Erythroblast (primary cell): ENCODE measurements at regions not wholly inside any gene's neighbourhood (a gene's known extent, or its start where the extent isn't known, plus 50 kb on each side); places are given as distances from the start of the nearest gene placed in this dataset.

ENCODE experiments used
- GATA1 ChIP-seq: IDR thresholded peaks from 2 replicates; pipeline ENCODE4 v1.6.1; 2011; ENCODE audit warnings: low read depth, mild to moderate bottlenecking, control low read depth, low read length, moderate library complexity
- POLR2A ChIP-seq: IDR thresholded peaks from 2 replicates; pipeline ENCODE4 v1.6.1; 2011; ENCODE audit warnings: mild to moderate bottlenecking, low read length

DNA sequence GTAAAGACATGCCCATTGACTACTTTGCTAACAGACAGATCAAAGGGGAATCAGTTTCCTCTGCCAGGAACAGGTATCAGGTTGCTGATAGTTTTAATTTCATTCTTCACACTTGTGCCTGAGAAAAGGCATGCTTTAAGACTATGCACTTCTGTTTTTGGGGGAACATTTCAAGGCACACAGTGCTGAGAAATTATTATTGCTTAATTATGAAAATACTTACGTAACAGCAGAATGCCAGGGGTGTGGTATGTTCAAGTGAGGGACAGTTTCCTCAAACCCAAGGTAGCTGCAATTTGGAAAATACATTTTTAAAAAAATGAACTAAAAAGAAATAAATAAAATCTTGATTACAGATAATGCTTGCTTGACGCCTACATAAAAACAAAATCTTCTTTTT, 1746.1 kb upstream of the PIK3C3 start:
- TF ChIP-seq POLR2A (no peak), GATA1 (no peak)
